K562 (cell line): ENCODE measurements at regions not wholly inside any gene's neighbourhood (a gene's known extent, or its start where the extent isn't known, plus 50 kb on each side); places are given as distances from the start of the nearest gene placed in this dataset.

Experiments used
- ATAC-seq: fragments of 200-7000 bp; cut with Tn5 transposase; 3 replicates; pipeline ENCODE4 v1.9.1; 2020; ENCODE audit warnings: moderate library complexity
- BruUV-seq: library from RNA; stranded (reverse); fragments of 400-500 nt; replicated peaks from 2 replicates; lab custom pipeline; 2021; lab: Mats Ljungman, UMichigan
- CTCF ChIA-PET: fragments of 300-600 bp; formaldehyde crosslinking; extraction: SDS; loops from one replicate; lab custom pipeline; 2021; ENCODE audit warnings: low intra/inter-chr PET ratio; lab: Yijun Ruan, JAX
- POLR2A ChIA-PET: fragments of 300-600, 350-650 bp; sonication (Branson Sonifier 250); formaldehyde crosslinking; extraction: SDS; loops from one replicate; lab custom pipeline; 2021; ENCODE audit warnings: antibody characterized with exemption, inconsistent platforms; lab: Yijun Ruan, JAX
- DNase-seq, 4 experiments: peaks; one replicate each; pipeline versions ENCODE4 v3.0.0 to v3.0.0-alpha.2; 2011 to 2018; ENCODE audit warnings: low spot score in 3 of 4, mixed read lengths in 3 of 4; ENCODE audit errors: extremely low read depth in 1 of 4
- FAIRE-seq: peaks from 2 replicates; lab custom pipeline; 2011; peaks lifted over from hg19 to GRCh38; lab: Jason Lieb, UNC
- H2AFZ ChIP-seq: 2 replicates; pipeline ENCODE4 v1.6.0; 2011; ENCODE audit warnings: low read depth, low read length, control low read depth, inconsistent platforms
- H3K27ac ChIP-seq: fragments of 200-600 bp; 3 replicates; pipeline ENCODE4 v1.8.0; 2011; ENCODE audit warnings: low read depth, mild to moderate bottlenecking, control low read depth, inconsistent platforms, low read length, moderate library complexity, mixed read lengths; ENCODE audit errors: extremely low read depth
- H3K27me3 ChIP-seq, 2 experiments: fragments of 300-600 bp in 1 of 2; 2 replicates in 1 of 2; 3 replicates in 1 of 2; pipeline versions ENCODE4 v1.6.0 to v1.8.0; 2011; ENCODE audit warnings: inconsistent platforms in 2 of 2, low read length in 2 of 2, mild to moderate bottlenecking in 1 of 2, mixed read lengths in 1 of 2, moderate library complexity in 1 of 2; ENCODE audit not compliant: control insufficient read depth in 2 of 2, insufficient read depth in 2 of 2
- H3K36me3 ChIP-seq: fragments of 300-600 bp; 3 replicates; pipeline ENCODE4 v1.8.0; 2011; ENCODE audit warnings: mild to moderate bottlenecking, low read length, inconsistent platforms; ENCODE audit not compliant: control insufficient read depth, insufficient read depth
- H3K4me1 ChIP-seq, 2 experiments: fragments of 200-600 bp in 1 of 2; replicated peaks in 1 of 2; 2 replicates in 1 of 2; 3 replicates in 1 of 2; pipeline versions ENCODE4 v1.5.1 to v1.8.0; 2011; ENCODE audit warnings: inconsistent platforms in 2 of 2, low read length in 2 of 2, mild to moderate bottlenecking in 1 of 2, mixed read lengths in 1 of 2, moderate library complexity in 1 of 2; ENCODE audit not compliant: control insufficient read depth in 2 of 2, insufficient read depth in 2 of 2
- H3K4me2 ChIP-seq: 2 replicates; pipeline ENCODE4 v1.6.1; 2011; ENCODE audit warnings: low read length, control low read depth, inconsistent platforms, mixed read lengths; ENCODE audit not compliant: insufficient read depth
- H3K4me3 ChIP-seq: fragments of 200-600 bp; sonication (generic), shearing (Covaris generic); 2 replicates; pipeline ENCODE4 v1.5.1; 2016; ENCODE audit warnings: control low read depth, inconsistent platforms
- H3K79me2 ChIP-seq: fragments of 200-600 bp; 3 replicates; pipeline ENCODE4 v1.8.0; 2011; ENCODE audit warnings: low read length, inconsistent platforms; ENCODE audit not compliant: control insufficient read depth, insufficient read depth
- H3K9ac ChIP-seq, 2 experiments: 2 replicates each; pipeline versions ENCODE4 v1.6.0 to v1.6.1; 2011; ENCODE audit warnings: low read depth in 2 of 2, low read length in 2 of 2, control low read depth in 1 of 2, inconsistent platforms in 1 of 2, mild to moderate bottlenecking in 1 of 2, mixed read lengths in 1 of 2; ENCODE audit not compliant: insufficient read depth in 1 of 2
- H3K9me1 ChIP-seq: one replicate; pipeline ENCODE4 v1.6.0; 2011; ENCODE audit warnings: inconsistent platforms, mild to moderate bottlenecking, low read length, moderate library complexity; ENCODE audit not compliant: control insufficient read depth, insufficient read depth
- H3K9me3 ChIP-seq: replicated peaks from 2 replicates; pipeline ENCODE4 v1.5.1; 2011; ENCODE audit warnings: low read depth, low read length, inconsistent platforms; ENCODE audit not compliant: control insufficient read depth, insufficient read depth
- H4K20me1 ChIP-seq: replicated peaks from 2 replicates; pipeline ENCODE4 v1.6.1; 2011; ENCODE audit warnings: low read length, inconsistent platforms, mixed read lengths; ENCODE audit not compliant: control insufficient read depth, insufficient read depth
- GABPB2 ChIP-seq: fragments of 250-450 bp; sonication (Bioruptor Pico); conservative IDR thresholded peaks from 2 replicates; pipeline ENCODE4 v1.5.1; 2021; ENCODE audit warnings: mild to moderate bottlenecking
- ZNF431 ChIP-seq: sonication (generic); formaldehyde crosslinking; IDR thresholded peaks from 2 replicates; pipeline ENCODE4 v1.8.0; 2022; ENCODE audit warnings: mild to moderate bottlenecking, missing genetic modification reagents
- ZNF592 ChIP-seq: fragments of 450-650 bp; IDR thresholded peaks from 2 replicates; pipeline ENCODE4 v1.6.1; 2017; ENCODE audit warnings: antibody characterized with exemption, mild to moderate bottlenecking
- in situ Hi-C: fragments of 300-500 bp; cut with MboI; formaldehyde crosslinking; loops from 4 replicates; pipeline ENCODE4 v1.15.0; 2018; ENCODE audit warnings: inconsistent platforms, mixed read lengths
- intact Hi-C: fragments of 100-400 bp; cut with micrococcal nuclease; formaldehyde crosslinking; loops from 2 replicates; pipeline ENCODE4 v1.14.2; 2022

DNA sequence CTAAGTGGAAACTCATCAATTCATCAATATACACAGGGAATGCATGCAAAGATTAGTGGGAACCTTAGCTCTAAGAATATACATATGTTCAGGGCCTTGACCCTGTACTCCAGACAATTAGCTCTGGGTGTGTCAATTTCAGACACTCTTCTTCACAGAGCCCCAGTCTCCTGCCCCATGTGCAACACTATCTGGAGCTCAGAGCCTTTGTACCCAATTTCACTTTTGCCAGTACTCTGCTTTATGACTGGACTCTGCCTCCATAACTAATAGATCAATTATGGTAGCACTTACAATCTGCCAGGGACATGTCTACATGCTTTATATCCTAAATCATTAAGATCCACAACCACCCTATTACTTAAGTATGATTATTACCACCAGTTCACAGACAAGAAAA, 152.5 kb upstream of the PLEKHG7 start:
- BruUV-seq: no TSS peak
- in situ Hi-C loops: loop anchor here (25.0 kb wide), 1 partner anchor 738 kb away; no protein-coding TSS in a partner anchor
- no peak overlapping the region for H3K4me3 ChIP-seq
- no peak overlapping the region for H3K4me2 ChIP-seq
- DNase-seq (no peak), FAIRE-seq (no peak), ATAC-seq (no peak)
- ChIA-PET POLR2A (interaction anchor here (2.6 kb wide), 1 partner anchor 405 kb away, joined by 9 read pairs; the partner anchor contains the start of gene BTG1), CTCF (no interaction called here)
- H3K27me3 ChIP-seq: no peaks in the 10 kb centered on the region
- H2AFZ ChIP-seq: no peak overlapping the region
- H3K27ac ChIP-seq: no peak overlapping the region
- H4K20me1 ChIP-seq: no peaks in the 10 kb centered on the region
- H3K9me3 ChIP-seq: no peaks in the 10 kb centered on the region
- H3K9me1 ChIP-seq: no peaks in the 10 kb centered on the region
- intact Hi-C loops: no loop called here
- no peaks in the 10 kb centered on the region for H3K36me3 ChIP-seq
- H3K4me1 ChIP-seq: peaks cover 3 to 18% of the 10 kb centered on the region in 2 experiments; a peak in 4 of 5 replicates
- no peak for TF ChIP-seq GABPB2 (CRISPR knock-in tag)
- no peak for TF ChIP-seq ZNF592
- no peak for TF ChIP-seq ZNF431 (CRISPR knock-in tag)
- H3K9ac ChIP-seq: no peak overlapping the region
- H3K79me2 ChIP-seq: no peaks in the 10 kb centered on the region
